DOHH2 (cell line): ENCODE measurements at regions not wholly inside any gene's neighbourhood (a gene's known extent, or its start where the extent isn't known, plus 50 kb on each side); places are given as distances from the start of the nearest gene placed in this dataset.

Source experiments
- H3F3A ChIP-seq: fragments of 200-600 bp; sonication (generic), shearing (Covaris generic); 2 replicates; pipeline ENCODE4 v1.6.0; 2016; ENCODE audit warnings: antibody characterized with exemption, mild to moderate bottlenecking; ENCODE audit not compliant: control insufficient read depth, insufficient read depth
- H3K27ac ChIP-seq: fragments of 200-600 bp; sonication (generic); 2 replicates; pipeline ENCODE4 v1.5.1; 2014; ENCODE audit warnings: low read depth, mild to moderate bottlenecking, low read length, moderate library complexity
- H3K27me3 ChIP-seq: fragments of 200-600 bp; sonication (generic); 2 replicates; pipeline ENCODE4 v1.6.1; 2014; ENCODE audit warnings: mild to moderate bottlenecking, low read length, mixed read lengths; ENCODE audit not compliant: control insufficient read depth
- H3K36me3 ChIP-seq: fragments of 200-600 bp; sonication (generic); 2 replicates; pipeline ENCODE4 v1.6.1; 2014; ENCODE audit warnings: mild to moderate bottlenecking, low read length, moderate library complexity, mixed read lengths; ENCODE audit not compliant: control insufficient read depth
- H3K4me1 ChIP-seq: fragments of 200-600 bp; sonication (generic); 2 replicates; pipeline ENCODE4 v1.6.1; 2014; ENCODE audit warnings: mild to moderate bottlenecking, low read length, mixed read lengths; ENCODE audit not compliant: control insufficient read depth
- H3K4me2 ChIP-seq: fragments of 200-600 bp; sonication (generic); 2 replicates; pipeline ENCODE4 v1.6.0; 2014; ENCODE audit warnings: mild to moderate bottlenecking, low read length, moderate library complexity
- H3K4me3 ChIP-seq: fragments of 200-600 bp; sonication (generic); 2 replicates; pipeline ENCODE4 v1.5.1; 2014; ENCODE audit warnings: mild to moderate bottlenecking, low read length, mixed read lengths
- H3K79me2 ChIP-seq: fragments of 200-600 bp; sonication (generic); 2 replicates; pipeline ENCODE4 v1.6.1; 2014; ENCODE audit warnings: mild to moderate bottlenecking, low read length, mixed read lengths; ENCODE audit not compliant: control insufficient read depth
- H3K9me2 ChIP-seq: fragments of 200-600 bp; sonication (generic); replicated peaks from 2 replicates; pipeline ENCODE4 v1.6.1; 2014; ENCODE audit warnings: mild to moderate bottlenecking, low read length, mixed read lengths; ENCODE audit not compliant: control insufficient read depth
- H3K9me3 ChIP-seq: fragments of 200-600 bp; sonication (generic); 2 replicates; pipeline ENCODE4 v1.6.1; 2014; ENCODE audit warnings: antibody characterized with exemption, low read length, mixed read lengths; ENCODE audit not compliant: control insufficient read depth, insufficient read depth
- H4K20me1 ChIP-seq: fragments of 200-600 bp; sonication (generic); 2 replicates; pipeline ENCODE4 v1.6.0; 2014; ENCODE audit warnings: low read depth, mild to moderate bottlenecking, antibody characterized with exemption, low read length, moderate library complexity; ENCODE audit not compliant: control insufficient read depth, insufficient read depth
- CTCF ChIP-seq: fragments of 200-600 bp; sonication (generic); IDR thresholded peaks from one replicate; pipeline ENCODE4 v1.5.1; 2014; ENCODE audit warnings: antibody characterized with exemption, mild to moderate bottlenecking, low read depth, low read length; ENCODE audit not compliant: poor library complexity, severe bottlenecking
- EZH2phosphoT487 ChIP-seq: fragments of 200-600 bp; sonication (generic); IDR thresholded peaks from 2 replicates; pipeline ENCODE4 v1.6.1; 2017; ENCODE audit warnings: borderline replicate concordance, mild to moderate bottlenecking, antibody characterized with exemption, low read length, moderate library complexity, mixed read lengths

DNA sequence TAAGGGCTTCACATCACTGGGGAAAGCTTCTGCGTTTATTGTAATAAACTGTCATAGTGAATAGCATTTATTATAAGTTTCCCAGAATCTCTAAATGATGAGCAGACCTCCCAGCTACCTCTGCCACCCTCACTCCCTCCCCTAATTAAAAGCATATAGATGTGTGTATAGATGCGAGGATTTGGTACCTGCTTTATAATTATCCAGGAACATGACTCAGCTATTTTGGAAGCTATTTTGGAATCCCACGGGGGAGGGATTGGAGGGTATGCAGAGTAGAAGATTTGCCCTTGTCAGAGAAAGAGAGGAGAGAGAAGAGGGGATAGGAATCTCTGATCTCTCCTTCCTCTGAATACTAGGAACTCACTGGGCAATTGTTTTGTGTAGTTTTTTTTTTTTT lies 455.3 kb downstream of the ADRA2A start:
- no peak overlapping the region for H3K27ac ChIP-seq
- TF ChIP-seq EZH2phosphoT487 (no peak), CTCF (no peak)
- no peak overlapping the region for H3K4me3 ChIP-seq
- no peaks in the 10 kb centered on the region for H3F3A ChIP-seq
- H3K27me3 ChIP-seq: no peaks in the 10 kb centered on the region
- H3K79me2 ChIP-seq: no peaks in the 10 kb centered on the region
- no peaks in the 10 kb centered on the region for H3K9me2 ChIP-seq
- no peak overlapping the region for H3K4me2 ChIP-seq
- no peaks in the 10 kb centered on the region for H3K9me3 ChIP-seq
- H3K4me1 ChIP-seq: no peaks in the 10 kb centered on the region
- no peaks in the 10 kb centered on the region for H3K36me3 ChIP-seq
- H4K20me1 ChIP-seq: no peaks in the 10 kb centered on the region

- H3K79me2 ChIP-seq: no peaks in the 10 kb centered on the region
- H3K9me3 ChIP-seq: no peaks in the 10 kb centered on the region
- no peak overlapping the region for H3K4me3 ChIP-seq
- no peaks in the 10 kb centered on the region for H3K36me3 ChIP-seq
- TF ChIP-seq CTCF: no peak
- no peak for TF ChIP-seq EZH2phosphoT487
- H3K27me3 ChIP-seq: no peaks in the 10 kb centered on the region
- no peaks in the 10 kb centered on the region for H3K9me2 ChIP-seq
- H4K20me1 ChIP-seq: no peaks in the 10 kb centered on the region
- H3K4me1 ChIP-seq: no peaks in the 10 kb centered on the region
- no peaks in the 10 kb centered on the region for H3F3A ChIP-seq
- no peak overlapping the region for H3K4me2 ChIP-seq
- H3K27ac ChIP-seq: no peak overlapping the region
Observed at GRCh38 chr10:111539246-111539645, 462.4 kb downstream of the ADRA2A start.

DNA sequence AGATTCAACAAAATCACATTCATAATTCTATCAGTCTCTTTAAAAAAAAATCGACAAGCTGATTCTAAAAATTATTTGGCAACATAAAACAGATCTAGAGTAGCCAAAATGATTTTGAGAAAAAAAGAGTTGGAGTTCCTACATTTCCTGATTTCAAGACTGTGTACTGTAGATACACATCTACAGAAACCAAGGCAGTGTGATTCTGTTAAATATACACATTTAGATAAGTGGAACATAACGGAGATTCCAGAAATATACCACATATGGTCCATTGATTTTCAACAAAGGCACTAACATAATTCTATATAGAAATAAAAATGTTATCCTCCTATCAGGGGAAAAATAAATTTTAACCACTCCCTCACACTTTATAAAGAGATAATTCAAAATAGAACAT lies 467.0 kb downstream of the ADRA2A start:
- no peak overlapping the region for H3K4me2 ChIP-seq
- H3K27ac ChIP-seq: no peak overlapping the region
- no peaks in the 10 kb centered on the region for H3F3A ChIP-seq
- H3K4me1 ChIP-seq: no peaks in the 10 kb centered on the region
- H3K9me2 ChIP-seq: no peaks in the 10 kb centered on the region
- H3K27me3 ChIP-seq: no peaks in the 10 kb centered on the region
- no peak for TF ChIP-seq CTCF
- no peak for TF ChIP-seq EZH2phosphoT487
- H3K36me3 ChIP-seq: no peaks in the 10 kb centered on the region
- no peaks in the 10 kb centered on the region for H3K9me3 ChIP-seq
- no peak overlapping the region for H3K4me3 ChIP-seq
- H3K79me2 ChIP-seq: no peaks in the 10 kb centered on the region
- no peaks in the 10 kb centered on the region for H4K20me1 ChIP-seq
